ENCODE measurements at regions not wholly inside any gene's neighbourhood (a gene's known extent, or its start where the extent isn't known, plus 50 kb on each side); places are given as distances from the start of the nearest gene placed in this dataset.

DNA sequence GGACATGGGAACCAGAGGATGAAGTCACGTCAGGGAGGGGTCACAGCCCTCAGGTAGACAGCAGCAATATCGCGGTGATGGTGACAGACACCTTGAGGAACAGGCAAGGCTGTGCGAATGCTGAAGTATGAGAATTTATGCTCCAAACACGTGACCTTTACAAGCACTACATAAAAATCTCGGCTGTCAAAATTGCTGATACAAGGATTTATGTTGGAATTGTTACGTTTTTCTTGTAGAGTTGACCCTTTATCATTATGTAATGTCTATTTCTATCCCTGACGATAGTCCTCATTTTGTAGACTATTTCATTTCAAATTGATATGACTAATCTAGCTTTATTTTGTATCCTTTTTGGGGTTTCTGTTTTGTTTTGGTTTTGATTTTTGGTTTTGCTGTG is 311.1 kb downstream of the C6orf118 start:
- TF ChIP-seq, protein P1, sequence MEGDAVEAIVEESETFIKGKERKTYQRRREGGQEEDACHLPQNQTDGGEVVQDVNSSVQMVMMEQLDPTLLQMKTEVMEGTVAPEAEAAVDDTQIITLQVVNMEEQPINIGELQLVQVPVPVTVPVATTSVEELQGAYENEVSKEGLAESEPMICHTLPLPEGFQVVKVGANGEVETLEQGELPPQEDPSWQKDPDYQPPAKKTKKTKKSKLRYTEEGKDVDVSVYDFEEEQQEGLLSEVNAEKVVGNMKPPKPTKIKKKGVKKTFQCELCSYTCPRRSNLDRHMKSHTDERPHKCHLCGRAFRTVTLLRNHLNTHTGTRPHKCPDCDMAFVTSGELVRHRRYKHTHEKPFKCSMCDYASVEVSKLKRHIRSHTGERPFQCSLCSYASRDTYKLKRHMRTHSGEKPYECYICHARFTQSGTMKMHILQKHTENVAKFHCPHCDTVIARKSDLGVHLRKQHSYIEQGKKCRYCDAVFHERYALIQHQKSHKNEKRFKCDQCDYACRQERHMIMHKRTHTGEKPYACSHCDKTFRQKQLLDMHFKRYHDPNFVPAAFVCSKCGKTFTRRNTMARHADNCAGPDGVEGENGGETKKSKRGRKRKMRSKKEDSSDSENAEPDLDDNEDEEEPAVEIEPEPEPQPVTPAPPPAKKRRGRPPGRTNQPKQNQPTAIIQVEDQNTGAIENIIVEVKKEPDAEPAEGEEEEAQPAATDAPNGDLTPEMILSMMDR (IDR thresholded peaks at IDR 0.05; ENCODE audit: poor library complexity) = no peak
- TF ChIP-seq EZH2 (IDR thresholded peaks at IDR 0.05; ENCODE audit: borderline replicate concordance) = no peak
